Large intestine (tissue), 3 donors: ENCODE measurements at regions not wholly inside any gene's neighbourhood (a gene's known extent, or its start where the extent isn't known, plus 50 kb on each side); places are given as distances from the start of the nearest gene placed in this dataset.

Source experiments
- DNase-seq, 2 donors: peaks; one replicate each; pipeline versions ENCODE4 v3.0.0 to v3.0.0-alpha.2; 2013
- H3K27ac ChIP-seq: one replicate; pipeline ENCODE4 v1.5.1; 2013; ENCODE audit warnings: low read length
- H3K27me3 ChIP-seq: 2 replicates; pipeline ENCODE4 v1.6.1; 2013; ENCODE audit warnings: low read length; ENCODE audit not compliant: control insufficient read depth, insufficient read depth
- H3K36me3 ChIP-seq: 2 replicates; pipeline ENCODE4 v1.6.1; 2013; ENCODE audit warnings: low read length; ENCODE audit not compliant: control insufficient read depth, insufficient read depth
- H3K4me1 ChIP-seq: one replicate; pipeline ENCODE4 v1.6.1; 2013; ENCODE audit warnings: low read length; ENCODE audit not compliant: control insufficient read depth, insufficient read depth
- H3K4me3 ChIP-seq: one replicate; pipeline ENCODE4 v1.5.1; 2013; ENCODE audit warnings: low read length
- H3K9me3 ChIP-seq: one replicate; pipeline ENCODE4 v1.6.1; 2013; ENCODE audit warnings: mild to moderate bottlenecking, low read depth, low read length, moderate library complexity; ENCODE audit not compliant: control insufficient read depth
- WGBS: methylation state at CpG from one replicate; pipeline ENCODE4 v1.1.5; 2013; ENCODE audit warnings: low lambda C conversion rate; ENCODE audit not compliant: insufficient coverage; 5-methylcytosine and 5-hydroxymethylcytosine counted together

- Histone ChIP-seq H3K27ac (no peak overlapping the region), H3K9me3 (no peaks in the 10 kb centered on the region), H3K4me3 (no peak overlapping the region), H3K36me3 (no peaks in the 10 kb centered on the region), H3K27me3 (peaks cover 33% of the 10 kb centered on the region), H3K4me1 (no peaks in the 10 kb centered on the region)
- no CpG with 5 or more reads among the region's 6 CpGs for WGBS
- no peak for DNase-seq
Observed at GRCh38 chr6:134117409-134117808, 65.0 kb upstream of the SLC2A12 start.

- Histone ChIP-seq H3K9me3 (no peaks in the 10 kb centered on the region), H3K36me3 (no peaks in the 10 kb centered on the region), H3K27me3 (peaks cover 33% of the 10 kb centered on the region), H3K27ac (no peak overlapping the region), H3K4me1 (no peaks in the 10 kb centered on the region), H3K4me3 (no peak overlapping the region)
- no peak for DNase-seq
- no CpG with 5 or more reads among the region's 7 CpGs for WGBS
Observed at GRCh38 chr6:134115715-134116074, 63.3 kb upstream of the SLC2A12 start.

GRCh38 chr6:134114918-134115714 lies 62.7 kb upstream of the SLC2A12 start:
- peaks cover 33% of the 10 kb centered on the region for H3K27me3 ChIP-seq
- no peaks in the 10 kb centered on the region for H3K4me1 ChIP-seq
- H3K36me3 ChIP-seq = no peaks in the 10 kb centered on the region
- no CpG with 5 or more reads among the region's 47 CpGs for WGBS
- H3K27ac ChIP-seq = no peak overlapping the region
- DNase-seq = no peak
- H3K9me3 ChIP-seq = no peaks in the 10 kb centered on the region
- H3K4me3 ChIP-seq = no peak overlapping the region

- H3K27ac ChIP-seq = no peak overlapping the region
- WGBS = no CpG with 5 or more reads among the region's 3 CpGs
Observed at GRCh38 chr6:134114489-134114888, 62.1 kb upstream of the SLC2A12 start.

GRCh38 chr6:134111726-134112125 lies 59.3 kb upstream of the SLC2A12 start:
- DNase-seq = no peak
- peaks cover 26% of the 10 kb centered on the region for H3K27me3 ChIP-seq
- H3K36me3 ChIP-seq = no peaks in the 10 kb centered on the region
- no peaks in the 10 kb centered on the region for H3K9me3 ChIP-seq
- H3K4me1 ChIP-seq = no peaks in the 10 kb centered on the region
- H3K4me3 ChIP-seq = no peak overlapping the region
- no peak overlapping the region for H3K27ac ChIP-seq
- no CpG with 5 or more reads among the region's 5 CpGs for WGBS

More at GRCh38 chr6:134114489-134114888, 62.1 kb upstream of the SLC2A12 start:
- Histone ChIP-seq H3K4me1 (no peaks in the 10 kb centered on the region), H3K9me3 (no peaks in the 10 kb centered on the region), H3K27me3 (peaks cover 33% of the 10 kb centered on the region), H3K4me3 (no peak overlapping the region), H3K36me3 (no peaks in the 10 kb centered on the region)
- DNase-seq = no peak

GRCh38 chr6:134111062-134111677 lies 58.7 kb upstream of the SLC2A12 start:
- Histone ChIP-seq H3K9me3 (no peaks in the 10 kb centered on the region), H3K36me3 (no peaks in the 10 kb centered on the region), H3K4me1 (no peaks in the 10 kb centered on the region), H3K27me3 (peaks cover 25% of the 10 kb centered on the region), H3K4me3 (no peak overlapping the region), H3K27ac (no peak overlapping the region)
- no CpG with 5 or more reads among the region's 4 CpGs for WGBS
- DNase-seq = peak; percentile 35 to 55

GRCh38 chr6:134106702-134107101 lies 54.3 kb upstream of the SLC2A12 start:
- H3K4me1 ChIP-seq = no peaks in the 10 kb centered on the region
- H3K4me3 ChIP-seq = no peak overlapping the region
- WGBS = 50% methylated on average over 1 of the region's 2 CpGs
- no peak for DNase-seq
- no peaks in the 10 kb centered on the region for H3K9me3 ChIP-seq
- H3K27ac ChIP-seq = no peak overlapping the region
- no peaks in the 10 kb centered on the region for H3K27me3 ChIP-seq
- no peaks in the 10 kb centered on the region for H3K36me3 ChIP-seq

- H3K36me3 ChIP-seq = no peaks in the 10 kb centered on the region
- no peak for DNase-seq
- no peaks in the 10 kb centered on the region for H3K9me3 ChIP-seq
- no peaks in the 10 kb centered on the region for H3K4me1 ChIP-seq
- no peak overlapping the region for H3K27ac ChIP-seq
- no peak overlapping the region for H3K4me3 ChIP-seq
- WGBS = no CpG with 5 or more reads among the region's 1 CpG
- H3K27me3 ChIP-seq = no peaks in the 10 kb centered on the region
Observed at GRCh38 chr6:134105940-134106339, 53.5 kb upstream of the SLC2A12 start.

- Histone ChIP-seq H3K27me3 (no peaks in the 10 kb centered on the region), H3K4me1 (no peaks in the 10 kb centered on the region), H3K36me3 (no peaks in the 10 kb centered on the region), H3K4me3 (no peak overlapping the region), H3K27ac (no peak overlapping the region), H3K9me3 (no peaks in the 10 kb centered on the region)
- no CpG with 5 or more reads among the region's 4 CpGs for WGBS
- no peak for DNase-seq
Observed at GRCh38 chr6:134103006-134103405, 50.6 kb upstream of the SLC2A12 start.
